GM04504 (cell line): ENCODE measurements at regions not wholly inside any gene's neighbourhood (a gene's known extent, or its start where the extent isn't known, plus 50 kb on each side); places are given as distances from the start of the nearest gene placed in this dataset.
"Not testable (repeated sequence)": the region's sequence is repeated elsewhere in the genome, so short reads cannot be mapped to it uniquely, and the experiment has no call there.

Source experiments
- DNase-seq: peaks from one replicate; pipeline ENCODE4 v3.0.0-alpha.2; 2012; ENCODE audit warnings: low read depth

- no peak for DNase-seq
Measured at GRCh38 chr21:27369234-27369633, 402.3 kb upstream of the ADAMTS5 start.

- DNase-seq = peak; percentile 32
Measured at GRCh38 chr21:27366646-27367235, 399.9 kb upstream of the ADAMTS5 start.

GRCh38 chr21:27366036-27366435 is 399.1 kb upstream of the ADAMTS5 start:
- DNase-seq = no peak

GRCh38 chr21:27365394-27365793 is 398.5 kb upstream of the ADAMTS5 start:
- no peak for DNase-seq

GRCh38 chr21:27363719-27364477 is 397.0 kb upstream of the ADAMTS5 start:
- no peak for DNase-seq

GRCh38 chr21:27362249-27362648 is 395.4 kb upstream of the ADAMTS5 start:
- DNase-seq = no peak

- peak; percentile 59 for DNase-seq
Measured at GRCh38 chr21:27359141-27359540, 392.3 kb upstream of the ADAMTS5 start.

GRCh38 chr21:27352885-27353284 is 386.0 kb upstream of the ADAMTS5 start:
- DNase-seq = no peak

GRCh38 chr21:27346041-27346448 is 379.2 kb upstream of the ADAMTS5 start:
- no peak for DNase-seq

- DNase-seq = peak; percentile 25
Measured at GRCh38 chr21:27339902-27340301, 373.0 kb upstream of the ADAMTS5 start.

GRCh38 chr21:27338007-27338406 is 371.1 kb upstream of the ADAMTS5 start:
- DNase-seq = not testable (repeated sequence)

- DNase-seq = peak; percentile 40
Measured at GRCh38 chr21:27333096-27333495, 366.2 kb upstream of the ADAMTS5 start.

- DNase-seq = no peak
Measured at GRCh38 chr21:27329255-27329851, 362.5 kb upstream of the ADAMTS5 start.

GRCh38 chr21:27326301-27326700 is 359.4 kb upstream of the ADAMTS5 start:
- DNase-seq = no peak

GRCh38 chr21:27323331-27323730 is 356.4 kb upstream of the ADAMTS5 start:
- DNase-seq = no peak

- no peak for DNase-seq
Measured at GRCh38 chr21:27321791-27322190, 354.9 kb upstream of the ADAMTS5 start.

- no peak for DNase-seq
Measured at GRCh38 chr21:27320868-27321267, 354.0 kb upstream of the ADAMTS5 start.

GRCh38 chr21:27317601-27318000 is 350.7 kb upstream of the ADAMTS5 start:
- not testable (repeated sequence) for DNase-seq

GRCh38 chr21:27315373-27315772 is 348.5 kb upstream of the ADAMTS5 start:
- no peak for DNase-seq

GRCh38 chr21:27314131-27314530 is 347.2 kb upstream of the ADAMTS5 start:
- DNase-seq = no peak

GRCh38 chr21:27306791-27307775 is 340.2 kb upstream of the ADAMTS5 start:
- DNase-seq = peak; percentile 65

- no peak for DNase-seq
Measured at GRCh38 chr21:27306206-27306605, 339.3 kb upstream of the ADAMTS5 start.
